Trophoblast cell (in vitro differentiated cells and primary cell): ENCODE measurements at regions not wholly inside any gene's neighbourhood (a gene's known extent, or its start where the extent isn't known, plus 50 kb on each side); places are given as distances from the start of the nearest gene placed in this dataset.

Source experiments
- DNase-seq, 2 donors: peaks; one replicate each; pipeline ENCODE4 v3.0.0-alpha.2; 2016
- H2AFZ ChIP-seq: 2 replicates; pipeline ENCODE4 v1.6.1; 2013; ENCODE audit warnings: low read length, moderate library complexity, mild to moderate bottlenecking; ENCODE audit not compliant: insufficient read depth, poor library complexity
- H2AK5ac ChIP-seq: 2 replicates; pipeline ENCODE4 v1.6.1; 2013; ENCODE audit warnings: mild to moderate bottlenecking, low read length
- H2BK120ac ChIP-seq: 2 replicates; pipeline ENCODE4 v1.6.1; 2013; ENCODE audit warnings: low read length, mild to moderate bottlenecking, moderate library complexity; ENCODE audit not compliant: insufficient read depth, poor library complexity
- H2BK12ac ChIP-seq: 2 replicates; pipeline ENCODE4 v1.6.1; 2013; ENCODE audit warnings: mild to moderate bottlenecking, low read length, moderate library complexity
- H2BK5ac ChIP-seq: 2 replicates; pipeline ENCODE4 v1.6.1; 2013; ENCODE audit warnings: low read length, low read depth, moderate library complexity, mild to moderate bottlenecking; ENCODE audit not compliant: poor library complexity
- H3K14ac ChIP-seq: 2 replicates; pipeline ENCODE4 v1.6.1; 2013; ENCODE audit warnings: mild to moderate bottlenecking, low read length
- H3K18ac ChIP-seq: 2 replicates; pipeline ENCODE4 v1.6.1; 2013; ENCODE audit warnings: mild to moderate bottlenecking, low read length
- H3K23ac ChIP-seq: 2 replicates; pipeline ENCODE4 v1.6.1; 2013; ENCODE audit warnings: low read length
- H3K27ac ChIP-seq: 2 replicates; pipeline ENCODE4 v1.5.1; 2013; ENCODE audit warnings: low read depth, mild to moderate bottlenecking, inconsistent platforms, low read length, moderate library complexity
- H3K27me3 ChIP-seq: 2 replicates; pipeline ENCODE4 v1.6.1; 2013; ENCODE audit warnings: inconsistent platforms, mild to moderate bottlenecking, low read length, moderate library complexity; ENCODE audit not compliant: insufficient read depth
- H3K36me3 ChIP-seq, 2 experiments: 1 replicate in 1 of 2; 2 replicates in 1 of 2; pipeline ENCODE4 v1.6.1; 2013; ENCODE audit warnings: low read length in 2 of 2, mild to moderate bottlenecking in 2 of 2, moderate library complexity in 1 of 2; ENCODE audit not compliant: insufficient read depth in 2 of 2, control insufficient read depth in 1 of 2
- H3K4ac ChIP-seq: 2 replicates; pipeline ENCODE4 v1.6.1; 2013; ENCODE audit warnings: low read depth, mild to moderate bottlenecking, low read length, moderate library complexity
- H3K4me1 ChIP-seq, 2 experiments: 1 replicate in 1 of 2; 2 replicates in 1 of 2; pipeline ENCODE4 v1.6.1; 2013; ENCODE audit warnings: low read length in 2 of 2, mild to moderate bottlenecking in 2 of 2, moderate library complexity in 1 of 2; ENCODE audit not compliant: insufficient read depth in 2 of 2, control insufficient read depth in 1 of 2
- H3K4me2 ChIP-seq: 2 replicates; pipeline ENCODE4 v1.6.1; 2013; ENCODE audit warnings: inconsistent platforms, mild to moderate bottlenecking, low read length, moderate library complexity
- H3K4me3 ChIP-seq: 2 replicates; pipeline ENCODE4 v1.5.1; 2013; ENCODE audit warnings: mild to moderate bottlenecking, low read depth, low read length, inconsistent platforms
- H3K79me1 ChIP-seq: one replicate; pipeline ENCODE4 v1.6.1; 2013; ENCODE audit warnings: low read length
- H3K79me2 ChIP-seq: 2 replicates; pipeline ENCODE4 v1.6.1; 2013; ENCODE audit warnings: low read length, mild to moderate bottlenecking; ENCODE audit not compliant: control insufficient read depth, insufficient read depth, poor library complexity
- H3K9ac ChIP-seq: 2 replicates; pipeline ENCODE4 v1.6.1; 2013; ENCODE audit warnings: mild to moderate bottlenecking, low read length
- H3K9me3 ChIP-seq: 2 replicates; pipeline ENCODE4 v1.6.1; 2013; ENCODE audit warnings: low read depth, mild to moderate bottlenecking, control low read depth, inconsistent platforms, low read length; ENCODE audit not compliant: insufficient read depth
- H4K12ac ChIP-seq: 2 replicates; pipeline ENCODE4 v1.6.1; 2013; ENCODE audit warnings: low read depth, mild to moderate bottlenecking, low read length, moderate library complexity
- H4K8ac ChIP-seq: 2 replicates; pipeline ENCODE4 v1.6.1; 2013; ENCODE audit warnings: low read depth, mild to moderate bottlenecking, low read length, moderate library complexity
- H4K91ac ChIP-seq: one replicate; pipeline ENCODE4 v1.6.1; 2013; ENCODE audit warnings: low read depth, mild to moderate bottlenecking, low read length, moderate library complexity
- WGBS: extraction: QIAGEN DNeasy Blood & Tissue Kit; methylation state at CpG from one replicate; pipeline ENCODE4 v1.1.7; 2013; ENCODE audit warnings: missing lambda C conversion rate; ENCODE audit not compliant: insufficient read length, insufficient coverage; ENCODE audit errors: extremely low coverage; 5-methylcytosine and 5-hydroxymethylcytosine counted together

GRCh38 chr4:152155070-152155469 lies 380.8 kb downstream of the FBXW7 start:
- Histone ChIP-seq H3K9me3 (no peaks in the 10 kb centered on the region), H3K36me3 (no peaks in the 10 kb centered on the region), H2BK5ac (no peak overlapping the region), H3K4me1 (peaks cover 0 to 6% of the 10 kb centered on the region in 2 experiments), H3K14ac (no peak overlapping the region), H3K4ac (no peak overlapping the region), H3K4me2 (no peak overlapping the region), H2BK120ac (no peak overlapping the region), H2AK5ac (no peak overlapping the region), H3K79me1 (no peaks in the 10 kb centered on the region), H2AFZ (no peak overlapping the region), H4K8ac (no peak overlapping the region), H2BK12ac (no peak overlapping the region), H4K91ac (no peak overlapping the region), H3K27me3 (no peaks in the 10 kb centered on the region), H3K23ac (no peak overlapping the region), H3K79me2 (no peaks in the 10 kb centered on the region), H3K18ac (no peak overlapping the region), H3K4me3 (no peak overlapping the region), H4K12ac (no peak overlapping the region), H3K27ac (no peak overlapping the region), H3K9ac (no peak overlapping the region)
- DNase-seq: no peak
- WGBS: no CpG with 5 or more reads among the region's 3 CpGs

GRCh38 chr4:152154433-152154832 lies 381.5 kb downstream of the FBXW7 start:
- Histone ChIP-seq H3K4ac (no peak overlapping the region), H3K9ac (no peak overlapping the region), H3K9me3 (no peaks in the 10 kb centered on the region), H2BK120ac (no peak overlapping the region), H3K18ac (no peak overlapping the region), H3K27ac (no peak overlapping the region), H3K4me3 (no peak overlapping the region), H3K14ac (no peak overlapping the region), H2AFZ (no peak overlapping the region), H2AK5ac (no peak overlapping the region), H3K79me1 (no peaks in the 10 kb centered on the region), H4K91ac (no peak overlapping the region), H4K12ac (no peak overlapping the region), H3K36me3 (no peaks in the 10 kb centered on the region), H3K79me2 (no peaks in the 10 kb centered on the region), H3K23ac (no peak overlapping the region), H2BK5ac (no peak overlapping the region), H3K4me1 (peaks cover 0 to 6% of the 10 kb centered on the region in 2 experiments), H2BK12ac (no peak overlapping the region), H3K27me3 (no peaks in the 10 kb centered on the region), H3K4me2 (no peak overlapping the region), H4K8ac (no peak overlapping the region)
- no CpG with 5 or more reads among the region's 2 CpGs for WGBS
- no peak for DNase-seq

DNA sequence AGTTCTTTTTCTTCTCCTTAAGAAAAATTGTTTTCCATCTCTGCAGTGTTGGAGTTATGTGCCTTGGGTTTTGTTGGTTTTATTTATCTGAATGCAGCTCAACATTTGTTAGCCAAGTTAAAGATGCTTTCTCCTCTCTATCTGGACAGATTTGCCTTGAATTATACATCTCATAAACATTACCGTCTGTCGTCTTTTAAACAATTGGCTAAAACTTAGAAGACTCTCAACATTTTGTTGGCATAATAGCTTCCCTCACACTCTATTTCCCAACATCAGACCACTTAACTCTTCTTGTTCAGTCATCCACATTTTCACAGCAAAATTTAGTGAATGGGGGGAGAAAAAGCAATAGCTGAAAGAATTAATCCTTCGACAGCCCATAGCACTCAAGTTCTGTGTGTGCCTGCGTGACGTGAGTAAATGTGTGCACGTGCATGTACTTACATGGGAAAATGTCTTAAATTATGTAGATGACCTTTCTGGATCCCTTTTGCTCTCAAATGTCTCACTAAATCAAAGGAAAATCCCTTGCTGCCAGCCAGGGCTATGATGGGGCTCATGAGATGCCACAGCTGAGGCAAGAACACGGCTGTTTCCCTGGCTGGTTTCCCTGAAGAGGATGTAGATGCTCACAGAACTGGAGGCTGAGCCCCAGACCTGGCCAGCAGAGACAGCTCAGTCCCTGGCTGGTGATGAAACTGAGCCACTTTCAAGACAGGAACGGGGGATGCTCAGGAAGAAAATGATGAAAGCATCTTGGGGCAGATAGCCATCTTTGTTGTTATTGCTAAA lies 382.2 kb downstream of the FBXW7 start:
- Histone ChIP-seq H3K14ac (no peak overlapping the region), H3K36me3 (no peaks in the 10 kb centered on the region), H3K18ac (no peak overlapping the region), H3K4ac (no peak overlapping the region), H3K79me1 (no peaks in the 10 kb centered on the region), H3K4me1 (peaks cover 0 to 6% of the 10 kb centered on the region in 2 experiments), H3K27ac (no peak overlapping the region), H4K91ac (no peak overlapping the region), H2BK12ac (no peak overlapping the region), H3K9ac (no peak overlapping the region), H2BK5ac (no peak overlapping the region), H3K23ac (no peak overlapping the region), H2BK120ac (no peak overlapping the region), H4K8ac (no peak overlapping the region), H2AK5ac (no peak overlapping the region), H3K79me2 (no peaks in the 10 kb centered on the region), H3K4me2 (no peak overlapping the region), H3K9me3 (no peaks in the 10 kb centered on the region), H2AFZ (no peak overlapping the region), H3K4me3 (no peak overlapping the region), H4K12ac (no peak overlapping the region), H3K27me3 (no peaks in the 10 kb centered on the region)
- WGBS: no CpG with 5 or more reads among the region's 8 CpGs
- no peak for DNase-seq

GRCh38 chr4:152150214-152150613 lies 385.7 kb downstream of the FBXW7 start:
- no peak overlapping the region for H3K9ac ChIP-seq
- no peak overlapping the region for H3K27ac ChIP-seq
- no peaks in the 10 kb centered on the region for H3K36me3 ChIP-seq
- H3K9me3 ChIP-seq: peaks cover 3% of the 10 kb centered on the region
- H2BK12ac ChIP-seq: no peak overlapping the region
- DNase-seq: no peak
- H3K79me2 ChIP-seq: no peaks in the 10 kb centered on the region
- H3K4me3 ChIP-seq: no peak overlapping the region
- WGBS: no CpG with 5 or more reads among the region's 3 CpGs
- H3K4ac ChIP-seq: no peak overlapping the region
- no peak overlapping the region for H4K12ac ChIP-seq
- no peak overlapping the region for H4K91ac ChIP-seq
- H2AFZ ChIP-seq: no peak overlapping the region
- H3K4me1 ChIP-seq: no peaks in the 10 kb centered on the region
- H2BK5ac ChIP-seq: no peak overlapping the region
- no peak overlapping the region for H2AK5ac ChIP-seq
- H2BK120ac ChIP-seq: no peak overlapping the region
- H3K4me2 ChIP-seq: no peak overlapping the region
- H3K23ac ChIP-seq: no peak overlapping the region
- H3K79me1 ChIP-seq: no peaks in the 10 kb centered on the region
- H3K14ac ChIP-seq: no peak overlapping the region
- no peak overlapping the region for H4K8ac ChIP-seq
- H3K18ac ChIP-seq: no peak overlapping the region
- no peaks in the 10 kb centered on the region for H3K27me3 ChIP-seq
